Peyer's patch (tissue), 4 donors: ENCODE measurements at regions not wholly inside any gene's neighbourhood (a gene's known extent, or its start where the extent isn't known, plus 50 kb on each side); places are given as distances from the start of the nearest gene placed in this dataset.

Source experiments
- POLR2A ChIP-seq, 2 donors: fragments of 450-650 bp; IDR thresholded peaks; one replicate each; pipeline ENCODE4 v1.5.1; 2017; ENCODE audit warnings: antibody characterized with exemption in 2 of 2, mild to moderate bottlenecking in 2 of 2, moderate library complexity in 2 of 2
- TF ChIP-seq, protein P1 (sequence below), 6 experiments: fragments of 450-650 bp in 4 of 6; fragments of 200-600 bp in 2 of 6; sonication (generic) in 1 of 6; IDR thresholded peaks; one replicate each; pipeline ENCODE4 v1.5.1; 2017 to 2019; ENCODE audit warnings: antibody characterized with exemption in 6 of 6, mild to moderate bottlenecking in 3 of 6, moderate library complexity in 1 of 6

DNA sequence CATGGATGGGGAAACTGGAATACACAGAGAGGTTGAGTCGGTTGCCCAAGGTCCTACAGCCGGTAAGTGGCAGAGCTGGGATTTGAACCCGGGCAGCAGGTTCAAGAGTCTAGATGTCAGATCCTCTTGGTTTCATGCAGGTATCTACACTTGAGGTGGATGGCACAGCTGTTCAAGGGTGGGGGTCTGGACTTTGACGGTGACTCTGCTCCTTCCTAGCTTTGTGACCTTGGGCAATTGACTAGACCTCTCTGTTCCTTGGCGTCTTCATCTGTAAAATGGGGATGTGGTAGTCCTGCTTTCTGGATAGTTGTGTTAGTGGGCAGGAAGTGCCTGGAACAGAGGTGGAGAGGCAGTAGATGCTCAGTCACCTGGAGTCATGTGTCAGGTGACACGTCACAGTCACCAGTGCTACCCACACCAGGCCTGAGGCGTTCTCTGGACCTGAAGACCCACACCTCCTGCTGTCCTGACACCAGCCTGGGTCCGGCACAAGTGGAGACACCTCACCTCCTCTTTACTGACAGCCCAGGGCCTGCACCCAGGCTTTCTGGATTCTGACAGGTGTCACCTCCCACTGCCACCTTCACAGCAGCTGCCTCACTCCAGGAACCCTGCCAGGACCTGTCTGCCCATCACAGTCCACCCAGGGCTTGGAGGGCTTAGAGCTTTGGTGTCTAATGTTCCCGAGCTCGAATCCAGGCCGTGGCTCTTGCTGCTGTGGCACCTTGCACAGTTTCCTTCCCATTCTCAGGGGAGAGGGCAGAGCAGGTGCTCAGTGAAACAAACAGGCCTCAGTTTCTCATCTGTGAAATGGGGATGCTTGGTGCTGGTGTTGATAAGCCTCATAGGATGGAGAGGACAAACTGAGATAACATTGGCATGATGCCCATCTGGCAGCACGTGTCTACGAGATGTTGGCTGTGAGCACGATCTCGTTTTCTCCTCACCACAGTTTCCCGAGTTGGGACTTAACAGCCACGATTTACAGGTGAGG is 83.2 kb upstream of the RUNX3 start:
- TF ChIP-seq, protein P1, sequence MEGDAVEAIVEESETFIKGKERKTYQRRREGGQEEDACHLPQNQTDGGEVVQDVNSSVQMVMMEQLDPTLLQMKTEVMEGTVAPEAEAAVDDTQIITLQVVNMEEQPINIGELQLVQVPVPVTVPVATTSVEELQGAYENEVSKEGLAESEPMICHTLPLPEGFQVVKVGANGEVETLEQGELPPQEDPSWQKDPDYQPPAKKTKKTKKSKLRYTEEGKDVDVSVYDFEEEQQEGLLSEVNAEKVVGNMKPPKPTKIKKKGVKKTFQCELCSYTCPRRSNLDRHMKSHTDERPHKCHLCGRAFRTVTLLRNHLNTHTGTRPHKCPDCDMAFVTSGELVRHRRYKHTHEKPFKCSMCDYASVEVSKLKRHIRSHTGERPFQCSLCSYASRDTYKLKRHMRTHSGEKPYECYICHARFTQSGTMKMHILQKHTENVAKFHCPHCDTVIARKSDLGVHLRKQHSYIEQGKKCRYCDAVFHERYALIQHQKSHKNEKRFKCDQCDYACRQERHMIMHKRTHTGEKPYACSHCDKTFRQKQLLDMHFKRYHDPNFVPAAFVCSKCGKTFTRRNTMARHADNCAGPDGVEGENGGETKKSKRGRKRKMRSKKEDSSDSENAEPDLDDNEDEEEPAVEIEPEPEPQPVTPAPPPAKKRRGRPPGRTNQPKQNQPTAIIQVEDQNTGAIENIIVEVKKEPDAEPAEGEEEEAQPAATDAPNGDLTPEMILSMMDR (IDR thresholded peaks at IDR 0.05) = no peak
- TF ChIP-seq POLR2A (IDR thresholded peaks at IDR 0.05) = no peak
